OCI-LY1 (cell line): ENCODE measurements at regions not wholly inside any gene's neighbourhood (a gene's known extent, or its start where the extent isn't known, plus 50 kb on each side); places are given as distances from the start of the nearest gene placed in this dataset.

Source experiments
- H2AFZ ChIP-seq: fragments of 200-600 bp; sonication (generic), shearing (Covaris generic); 2 replicates; pipeline ENCODE4 v1.6.0; 2014; ENCODE audit warnings: antibody characterized with exemption, mild to moderate bottlenecking, low read length
- H3F3A ChIP-seq: fragments of 200-600 bp; sonication (generic), shearing (Covaris generic); 2 replicates; pipeline ENCODE4 v1.6.0; 2014; ENCODE audit warnings: mild to moderate bottlenecking, antibody characterized with exemption, low read length, moderate library complexity; ENCODE audit not compliant: insufficient read depth
- H3K27ac ChIP-seq: fragments of 200-600 bp; sonication (generic); 2 replicates; pipeline ENCODE4 v1.5.1; 2014; ENCODE audit warnings: low read length, mixed run types, mild to moderate bottlenecking, low read depth; ENCODE audit not compliant: poor library complexity, severe bottlenecking
- H3K27me3 ChIP-seq: fragments of 200-600 bp; sonication (generic); 2 replicates; pipeline ENCODE4 v1.6.0; 2014; ENCODE audit warnings: antibody characterized with exemption, mild to moderate bottlenecking, low read length, moderate library complexity; ENCODE audit not compliant: insufficient read depth
- H3K36me3 ChIP-seq: fragments of 200-600 bp; sonication (generic); 2 replicates; pipeline ENCODE4 v1.6.1; 2014; ENCODE audit warnings: mild to moderate bottlenecking, antibody characterized with exemption, low read length, moderate library complexity, mixed read lengths; ENCODE audit not compliant: insufficient read depth
- H3K4me1 ChIP-seq: fragments of 200-600 bp; sonication (generic); 2 replicates; pipeline ENCODE4 v1.5.1; 2014; ENCODE audit warnings: mild to moderate bottlenecking, low read length, moderate library complexity; ENCODE audit not compliant: insufficient read depth, severe bottlenecking
- H3K4me2 ChIP-seq: fragments of 200-600 bp; sonication (generic), shearing (Covaris generic); 2 replicates; pipeline ENCODE4 v1.6.1; 2014; ENCODE audit warnings: low read length
- H3K4me3 ChIP-seq: fragments of 200-600 bp; sonication (generic); 2 replicates; pipeline ENCODE4 v1.5.1; 2014; ENCODE audit warnings: low read length, low read depth, mild to moderate bottlenecking, mixed read lengths; ENCODE audit not compliant: poor library complexity, severe bottlenecking
- H3K79me2 ChIP-seq: fragments of 200-600 bp; shearing (Covaris generic); 2 replicates; pipeline ENCODE4 v1.6.1; 2016; ENCODE audit warnings: mixed run types, low read length, mixed read lengths; ENCODE audit not compliant: insufficient read depth
- H3K9ac ChIP-seq: fragments of 200-600 bp; sonication (generic), shearing (Covaris generic); 2 replicates; pipeline ENCODE4 v1.6.1; 2014; ENCODE audit warnings: mild to moderate bottlenecking, low read length, mixed read lengths
- H3K9me2 ChIP-seq: fragments of 200-600 bp; sonication (generic), shearing (Covaris generic); 2 replicates; pipeline ENCODE4 v1.6.1; 2014; ENCODE audit warnings: low read depth, mild to moderate bottlenecking, low read length, mixed read lengths
- H3K9me3 ChIP-seq: fragments of 200-600 bp; shearing (Covaris generic); 2 replicates; pipeline ENCODE4 v1.6.1; 2014; ENCODE audit warnings: low read length, mixed read lengths
- H4K20me1 ChIP-seq: fragments of 200-600 bp; sonication (generic), shearing (Covaris generic); 2 replicates; pipeline ENCODE4 v1.6.0; 2016; ENCODE audit warnings: mild to moderate bottlenecking, low read length; ENCODE audit not compliant: insufficient read depth
- CTCF ChIP-seq: fragments of 200-600 bp; sonication (generic), shearing (Covaris generic); IDR thresholded peaks from 2 replicates; pipeline ENCODE4 v1.5.1; 2017; ENCODE audit warnings: mild to moderate bottlenecking, antibody characterized with exemption, low read length, moderate library complexity, mixed read lengths
- EZH2 ChIP-seq: fragments of 200-600 bp; sonication (generic), shearing (Covaris generic); IDR thresholded peaks from 2 replicates; pipeline ENCODE4 v1.8.0; 2017; ENCODE audit warnings: borderline replicate concordance, mixed run types, mild to moderate bottlenecking, antibody characterized with exemption, low read length, moderate library complexity, mixed read lengths

- no peak overlapping the region for H3K4me3 ChIP-seq
- H3K4me2 ChIP-seq = no peak overlapping the region
- no peak overlapping the region for H3K9ac ChIP-seq
- H3F3A ChIP-seq = no peaks in the 10 kb centered on the region
- no peak overlapping the region for H3K27ac ChIP-seq
- H3K9me2 ChIP-seq = no peaks in the 10 kb centered on the region
- no peaks in the 10 kb centered on the region for H3K79me2 ChIP-seq
- no peaks in the 10 kb centered on the region for H3K36me3 ChIP-seq
- no peaks in the 10 kb centered on the region for H4K20me1 ChIP-seq
- H3K9me3 ChIP-seq = no peaks in the 10 kb centered on the region
- no peaks in the 10 kb centered on the region for H3K4me1 ChIP-seq
- TF ChIP-seq EZH2 (no peak), CTCF (no peak)
- H2AFZ ChIP-seq = no peak overlapping the region
- no peaks in the 10 kb centered on the region for H3K27me3 ChIP-seq
These were observed 115.1 kb upstream of the CACNA1A start for GRCh38 chr19:13621413-13621812.

GRCh38 chr19:13619203-13619632, 112.9 kb upstream of the CACNA1A start:
- Histone ChIP-seq H3K27ac (no peak overlapping the region), H3F3A (no peaks in the 10 kb centered on the region)

GRCh38 chr19:13615890-13616289, 109.6 kb upstream of the CACNA1A start:
- Histone ChIP-seq H3K79me2 (no peaks in the 10 kb centered on the region), H3K27me3 (no peaks in the 10 kb centered on the region; the same call in 1 of the 2 replicates), H3K4me1 (no peaks in the 10 kb centered on the region), H3K4me2 (no peak overlapping the region), H2AFZ (no peak overlapping the region), H3K9me2 (no peaks in the 10 kb centered on the region), H3K9me3 (no peaks in the 10 kb centered on the region), H3K9ac (no peak overlapping the region), H4K20me1 (no peaks in the 10 kb centered on the region), H3K27ac (no peak overlapping the region), H3K4me3 (no peak overlapping the region), H3K36me3 (no peaks in the 10 kb centered on the region), H3F3A (no peaks in the 10 kb centered on the region)
- TF ChIP-seq CTCF = no peak
- TF ChIP-seq EZH2 = no peak

More at GRCh38 chr19:13619203-13619632, 112.9 kb upstream of the CACNA1A start:
- Histone ChIP-seq H3K27me3 (no peaks in the 10 kb centered on the region), H3K36me3 (no peaks in the 10 kb centered on the region), H3K9ac (no peak overlapping the region), H3K4me3 (no peak overlapping the region), H4K20me1 (no peaks in the 10 kb centered on the region), H3K9me2 (no peaks in the 10 kb centered on the region), H3K4me2 (no peak overlapping the region), H3K79me2 (no peaks in the 10 kb centered on the region), H3K9me3 (no peaks in the 10 kb centered on the region), H3K4me1 (no peaks in the 10 kb centered on the region), H2AFZ (no peak overlapping the region)
- TF ChIP-seq EZH2 (no peak), CTCF (no peak)
